Stimulated activated CD4-positive, alpha-beta T cell treated with anti-CD3 and anti-CD28 coated beads, Interleukin-15, amount 100 ng/mL, for 1 hour (primary cell): ENCODE measurements at regions not wholly inside any gene's neighbourhood (a gene's known extent, or its start where the extent isn't known, plus 50 kb on each side); places are given as distances from the start of the nearest gene placed in this dataset.

Source experiments
- DNase-seq, 2 donors: peaks; one replicate each; pipeline ENCODE4 v3.0.0-alpha.2; 2020; ENCODE audit warnings: low read depth in 1 of 2, low spot score in 1 of 2

- DNase-seq = no peak
Observed at GRCh38 chr19:30879225-30879624, 470.0 kb downstream of the TSHZ3 start.

GRCh38 chr19:30878495-30878894 is 470.7 kb downstream of the TSHZ3 start:
- DNase-seq = no peak

- DNase-seq = no peak
Observed at GRCh38 chr19:30877661-30878113, 471.5 kb downstream of the TSHZ3 start.

- no peak for DNase-seq
Observed at GRCh38 chr19:30873691-30874090, 475.5 kb downstream of the TSHZ3 start.

GRCh38 chr19:30873003-30873402 is 476.2 kb downstream of the TSHZ3 start:
- no peak for DNase-seq

- DNase-seq = no peak
Observed at GRCh38 chr19:30871979-30872378, 477.3 kb downstream of the TSHZ3 start.

GRCh38 chr19:30870876-30871275 is 478.4 kb downstream of the TSHZ3 start:
- no peak for DNase-seq

- no peak for DNase-seq
Observed at GRCh38 chr19:30865511-30865910, 483.7 kb downstream of the TSHZ3 start.

- no peak for DNase-seq
Observed at GRCh38 chr19:30864391-30865215, 484.6 kb downstream of the TSHZ3 start.

- no peak for DNase-seq
Observed at GRCh38 chr19:30862876-30863275, 486.4 kb downstream of the TSHZ3 start.

GRCh38 chr19:30861919-30862318 is 487.3 kb downstream of the TSHZ3 start:
- DNase-seq = no peak

GRCh38 chr19:30857966-30858490 is 485.8 kb downstream of the ZNF536 start:
- DNase-seq = no peak

GRCh38 chr19:30857388-30857787 is 485.2 kb downstream of the ZNF536 start:
- no peak for DNase-seq

GRCh38 chr19:30856786-30857185 is 484.6 kb downstream of the ZNF536 start:
- no peak for DNase-seq

- DNase-seq = no peak
Observed at GRCh38 chr19:30856376-30856775, 484.2 kb downstream of the ZNF536 start.

- DNase-seq = no peak
Observed at GRCh38 chr19:30855442-30855841, 483.3 kb downstream of the ZNF536 start.

GRCh38 chr19:30854661-30855060 is 482.5 kb downstream of the ZNF536 start:
- no peak for DNase-seq

GRCh38 chr19:30854207-30854606 is 482.0 kb downstream of the ZNF536 start:
- no peak for DNase-seq

- no peak for DNase-seq
Observed at GRCh38 chr19:30853036-30853435, 480.9 kb downstream of the ZNF536 start.

GRCh38 chr19:30852168-30852567 is 480.0 kb downstream of the ZNF536 start:
- DNase-seq = no peak

- no peak for DNase-seq
Observed at GRCh38 chr19:30851646-30852045, 479.5 kb downstream of the ZNF536 start.

- DNase-seq = no peak
Observed at GRCh38 chr19:30848636-30849425, 476.6 kb downstream of the ZNF536 start.
